Retinal pigment epithelial cell (primary cell): ENCODE measurements at regions not wholly inside any gene's neighbourhood (a gene's known extent, or its start where the extent isn't known, plus 50 kb on each side); places are given as distances from the start of the nearest gene placed in this dataset.

Experiments
- DNase-seq: peaks from one replicate; pipeline ENCODE4 v3.0.0-alpha.2; 2010; ENCODE audit warnings: low read depth
- H3K4me3 ChIP-seq: 2 replicates; pipeline ENCODE4 v1.5.1; 2011; ENCODE audit warnings: mild to moderate bottlenecking, low read length, control low read depth, moderate library complexity
- TF ChIP-seq, protein P1 (sequence below): conservative IDR thresholded peaks from 2 replicates; pipeline ENCODE4 v1.5.1; 2011; ENCODE audit warnings: low read depth, low read length, control low read depth, inconsistent platforms

DNA sequence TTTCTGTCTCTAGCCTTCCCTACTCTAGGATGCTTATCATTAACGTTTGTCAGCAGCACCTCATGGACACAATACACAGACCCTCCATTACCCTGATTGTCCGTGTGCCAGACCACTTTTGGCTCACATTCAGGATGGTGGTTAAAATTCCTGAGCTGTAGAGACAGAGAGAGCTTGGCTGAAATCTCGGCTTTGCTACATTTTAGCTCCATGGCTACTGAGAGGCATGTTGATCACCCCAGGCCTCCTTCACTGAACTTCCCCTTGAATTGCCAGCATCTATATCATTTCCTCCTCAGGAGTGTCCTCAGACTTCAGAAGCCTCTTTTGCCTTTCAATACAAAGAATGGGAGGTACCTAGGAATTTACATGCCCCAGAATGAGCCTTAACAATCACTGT lies 104.7 kb upstream of the ISL1 start:
- peak; percentile 11 for DNase-seq
- TF ChIP-seq, protein P1, sequence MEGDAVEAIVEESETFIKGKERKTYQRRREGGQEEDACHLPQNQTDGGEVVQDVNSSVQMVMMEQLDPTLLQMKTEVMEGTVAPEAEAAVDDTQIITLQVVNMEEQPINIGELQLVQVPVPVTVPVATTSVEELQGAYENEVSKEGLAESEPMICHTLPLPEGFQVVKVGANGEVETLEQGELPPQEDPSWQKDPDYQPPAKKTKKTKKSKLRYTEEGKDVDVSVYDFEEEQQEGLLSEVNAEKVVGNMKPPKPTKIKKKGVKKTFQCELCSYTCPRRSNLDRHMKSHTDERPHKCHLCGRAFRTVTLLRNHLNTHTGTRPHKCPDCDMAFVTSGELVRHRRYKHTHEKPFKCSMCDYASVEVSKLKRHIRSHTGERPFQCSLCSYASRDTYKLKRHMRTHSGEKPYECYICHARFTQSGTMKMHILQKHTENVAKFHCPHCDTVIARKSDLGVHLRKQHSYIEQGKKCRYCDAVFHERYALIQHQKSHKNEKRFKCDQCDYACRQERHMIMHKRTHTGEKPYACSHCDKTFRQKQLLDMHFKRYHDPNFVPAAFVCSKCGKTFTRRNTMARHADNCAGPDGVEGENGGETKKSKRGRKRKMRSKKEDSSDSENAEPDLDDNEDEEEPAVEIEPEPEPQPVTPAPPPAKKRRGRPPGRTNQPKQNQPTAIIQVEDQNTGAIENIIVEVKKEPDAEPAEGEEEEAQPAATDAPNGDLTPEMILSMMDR, result no peak

DNA sequence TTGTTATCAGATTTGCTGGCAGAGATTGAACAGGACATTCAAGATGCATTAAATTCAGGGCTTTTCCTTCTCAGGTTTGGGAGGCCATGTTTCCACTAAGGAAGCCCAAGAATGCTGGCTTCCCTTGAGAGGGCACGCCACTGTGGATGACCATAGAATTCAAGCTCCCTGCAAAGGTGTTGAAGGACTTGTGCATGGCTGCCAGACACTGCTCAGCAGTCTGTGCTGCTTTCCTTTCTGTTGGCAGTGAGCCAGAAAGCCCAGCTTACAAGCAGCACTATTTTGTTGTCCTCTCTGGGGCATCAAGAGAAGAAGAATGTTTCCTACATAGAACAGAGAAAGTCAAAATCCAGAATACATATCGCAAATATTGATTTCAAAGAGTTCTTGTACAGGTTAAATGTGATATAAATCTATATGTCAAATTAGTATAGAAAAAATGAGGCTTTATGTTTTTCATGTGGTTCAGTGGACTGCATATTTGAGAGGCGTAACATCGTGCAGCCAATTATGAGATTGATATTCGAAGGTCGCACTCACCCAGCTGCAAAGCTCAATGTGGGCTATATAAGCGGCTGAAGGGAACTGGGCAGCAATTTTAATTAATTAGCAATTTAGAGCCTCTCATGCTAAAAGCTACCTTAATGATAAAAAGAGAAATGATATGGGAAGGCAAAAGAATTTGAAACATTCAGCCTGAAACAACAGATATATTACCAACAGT lies 103.1 kb upstream of the ISL1 start:
- peak; percentile 7 for DNase-seq
- H3K4me3 ChIP-seq, result no peak overlapping the region
- TF ChIP-seq, protein P1, result no peak

More for the DNA sequence above, 104.7 kb upstream of the ISL1 start:
- H3K4me3 ChIP-seq, result no peak overlapping the region

DNA sequence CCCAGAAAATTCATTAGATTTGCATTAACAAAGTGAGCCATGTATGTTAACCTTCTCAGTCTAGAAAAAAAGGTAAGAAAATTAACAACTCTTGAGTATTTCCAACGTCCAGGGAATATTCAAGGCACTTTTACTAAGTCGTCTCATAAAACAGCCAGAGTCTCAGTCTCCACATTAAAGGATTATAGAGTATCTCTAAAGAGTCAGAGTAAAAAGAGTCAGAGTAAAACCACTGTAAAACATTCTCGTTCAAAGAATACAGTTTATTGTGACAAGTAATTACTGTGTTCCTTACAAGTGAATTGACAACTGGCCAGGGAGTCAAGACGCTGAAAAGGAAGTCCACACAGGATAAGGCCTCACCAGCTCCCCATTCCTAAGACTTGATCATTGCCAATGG lies 97.2 kb upstream of the ISL1 start:
- TF ChIP-seq, protein P1, result no peak
- no peak overlapping the region for H3K4me3 ChIP-seq
- no peak for DNase-seq

DNA sequence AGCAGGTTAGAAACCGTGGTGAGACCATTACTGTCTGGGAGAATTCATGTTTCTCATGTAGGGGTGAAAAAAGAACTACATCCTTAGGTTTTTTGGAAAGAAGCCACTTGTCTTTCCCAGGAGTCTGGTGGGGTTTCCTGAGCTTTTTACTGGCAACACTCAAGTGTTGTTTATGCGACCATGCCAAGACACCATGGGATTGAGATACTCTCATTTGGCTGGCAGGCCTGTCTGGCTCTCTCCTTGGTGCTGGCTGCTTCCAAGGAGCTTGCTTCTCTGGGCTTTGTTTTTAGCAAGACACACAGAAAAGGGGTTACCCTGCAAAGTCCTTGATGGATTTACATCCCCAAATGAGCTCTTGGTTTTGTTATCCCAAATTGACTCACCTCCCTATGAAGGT lies 80.9 kb upstream of the ISL1 start:
- no peak for DNase-seq
- TF ChIP-seq, protein P1, result no peak
- H3K4me3 ChIP-seq, result no peak overlapping the region

DNA sequence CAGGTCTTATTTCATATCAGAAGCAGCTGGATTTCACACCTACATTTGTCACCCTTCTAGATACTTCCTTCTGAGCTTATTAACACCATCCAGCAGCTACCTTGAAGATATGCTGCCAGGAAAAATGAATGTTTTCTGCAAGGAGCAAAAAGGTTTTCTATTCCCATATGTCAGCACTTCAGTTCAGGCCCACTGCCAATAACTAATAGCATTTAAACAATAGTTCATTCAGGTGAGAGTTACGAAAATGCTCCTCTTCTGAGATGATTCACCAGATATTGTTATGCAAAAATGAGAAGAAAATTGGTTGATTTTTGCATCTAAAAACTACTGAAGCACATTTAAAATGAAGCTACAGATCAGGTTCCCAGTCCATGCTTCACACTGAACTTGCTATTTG lies 56.4 kb upstream of the ISL1 start:
- TF ChIP-seq, protein P1, result no peak
- no peak for DNase-seq

More for the DNA sequence above, 56.4 kb upstream of the ISL1 start:
- no peak overlapping the region for H3K4me3 ChIP-seq
